RWPE2 (cell line): ENCODE measurements at regions not wholly inside any gene's neighbourhood (a gene's known extent, or its start where the extent isn't known, plus 50 kb on each side); places are given as distances from the start of the nearest gene placed in this dataset.

Source experiments
- ATAC-seq: fragments of 200-7000 bp; cut with Tn5 transposase; 3 replicates; pipeline ENCODE4 v1.9.1; 2021; ENCODE audit warnings: low read depth
- DNase-seq: peaks from one replicate; pipeline ENCODE4 v3.0.0-alpha.2; 2020; ENCODE audit warnings: low spot score
- H3K27ac ChIP-seq: fragments of 450-650 bp; 2 replicates; pipeline ENCODE4 v1.5.1; 2017; ENCODE audit warnings: mild to moderate bottlenecking; ENCODE audit not compliant: poor library complexity, severe bottlenecking
- H3K27me3 ChIP-seq: fragments of 250-450 bp; sonication (Bioruptor Pico); 2 replicates; pipeline ENCODE4 v1.5.1; 2021; ENCODE audit warnings: mild to moderate bottlenecking, moderate library complexity; ENCODE audit not compliant: insufficient read depth, poor library complexity, severe bottlenecking
- H3K36me3 ChIP-seq: fragments of 250-450 bp; sonication (Bioruptor Pico); 2 replicates; pipeline ENCODE4 v1.5.1; 2020; ENCODE audit warnings: low read depth, mild to moderate bottlenecking, moderate library complexity
- H3K4me1 ChIP-seq: fragments of 250-450 bp; sonication (Bioruptor Pico); 2 replicates; pipeline ENCODE4 v1.5.1; 2021; ENCODE audit warnings: mild to moderate bottlenecking, moderate library complexity; ENCODE audit not compliant: insufficient read depth, poor library complexity, severe bottlenecking
- H3K4me3 ChIP-seq: fragments of 250-450 bp; sonication (Bioruptor Pico); 2 replicates; pipeline ENCODE4 v1.5.1; 2021; ENCODE audit warnings: mild to moderate bottlenecking, moderate library complexity; ENCODE audit not compliant: severe bottlenecking
- H3K9me3 ChIP-seq: fragments of 250-450 bp; sonication (Bioruptor Pico); 2 replicates; pipeline ENCODE4 v1.5.1; 2021; ENCODE audit warnings: mild to moderate bottlenecking, moderate library complexity; ENCODE audit not compliant: severe bottlenecking
- CTCF ChIP-seq: fragments of 450-650 bp; IDR thresholded peaks from one replicate; pipeline ENCODE4 v1.5.1; 2017; ENCODE audit warnings: mild to moderate bottlenecking, moderate library complexity; ENCODE audit not compliant: poor library complexity, severe bottlenecking

GRCh38 chr3:158882445-158882844 lies 80.6 kb downstream of the MFSD1 start:
- H3K27ac ChIP-seq, result no peak overlapping the region
- DNase-seq, result no peak
- TF ChIP-seq CTCF, result no peak

GRCh38 chr3:158896729-158897128 lies 94.9 kb downstream of the MFSD1 start:
- no peaks in the 10 kb centered on the region for H3K36me3 ChIP-seq
- no peak for DNase-seq
- H3K4me1 ChIP-seq, result no peaks in the 10 kb centered on the region
- no peak for TF ChIP-seq CTCF
- no peaks in the 10 kb centered on the region for H3K9me3 ChIP-seq
- H3K4me3 ChIP-seq, result no peak overlapping the region
- peaks cover 3% of the 10 kb centered on the region for H3K27me3 ChIP-seq
- H3K27ac ChIP-seq, result no peak overlapping the region
- no peak for ATAC-seq

More at GRCh38 chr3:158882445-158882844, 80.6 kb downstream of the MFSD1 start:
- ATAC-seq, result no peak
- no peaks in the 10 kb centered on the region for H3K4me1 ChIP-seq
- H3K4me3 ChIP-seq, result no peak overlapping the region
- no peaks in the 10 kb centered on the region for H3K9me3 ChIP-seq
- H3K27me3 ChIP-seq, result no peaks in the 10 kb centered on the region
- no peaks in the 10 kb centered on the region for H3K36me3 ChIP-seq

- Histone ChIP-seq H3K9me3 (no peaks in the 10 kb centered on the region), H3K27ac (no peak overlapping the region), H3K36me3 (no peaks in the 10 kb centered on the region), H3K4me3 (no peak overlapping the region), H3K4me1 (no peaks in the 10 kb centered on the region), H3K27me3 (no peaks in the 10 kb centered on the region)
- ATAC-seq, result no peak
- DNase-seq, result no peak
- TF ChIP-seq CTCF, result no peak
Measured at GRCh38 chr3:158906749-158907148, 104.9 kb downstream of the MFSD1 start.

GRCh38 chr3:158908187-158908734 lies 106.4 kb downstream of the MFSD1 start:
- no peak overlapping the region for H3K4me3 ChIP-seq
- H3K27me3 ChIP-seq, result no peaks in the 10 kb centered on the region
- no peaks in the 10 kb centered on the region for H3K36me3 ChIP-seq
- no peaks in the 10 kb centered on the region for H3K9me3 ChIP-seq
- H3K4me1 ChIP-seq, result no peaks in the 10 kb centered on the region
- no peak for TF ChIP-seq CTCF
- no peak overlapping the region for H3K27ac ChIP-seq
- no peak for ATAC-seq
- no peak for DNase-seq

GRCh38 chr3:158909870-158910269 lies 108.0 kb downstream of the MFSD1 start:
- Histone ChIP-seq H3K4me3 (no peak overlapping the region), H3K36me3 (no peaks in the 10 kb centered on the region), H3K27ac (no peak overlapping the region), H3K27me3 (no peaks in the 10 kb centered on the region), H3K4me1 (no peaks in the 10 kb centered on the region), H3K9me3 (no peaks in the 10 kb centered on the region)
- ATAC-seq, result no peak
- no peak for TF ChIP-seq CTCF
- DNase-seq, result no peak
